MM.1S (cell line): ENCODE measurements at regions not wholly inside any gene's neighbourhood (a gene's known extent, or its start where the extent isn't known, plus 50 kb on each side); places are given as distances from the start of the nearest gene placed in this dataset.

Experiments used
- EZH2 ChIP-seq: fragments of 300-600 bp; sonication (generic); optimal IDR thresholded peaks from 2 replicates; pipeline ENCODE3; 2017; ENCODE audit warnings: low read depth, mild to moderate bottlenecking, antibody characterized with exemption, low read length, mixed read lengths
- EZH2phosphoT487 ChIP-seq: fragments of 300-600 bp; sonication (generic); IDR thresholded peaks from 2 replicates; pipeline ENCODE4 v1.6.1; 2018; ENCODE audit warnings: antibody characterized with exemption, low read length
- TF ChIP-seq, protein P1 (sequence below): fragments of 300-600 bp; sonication (generic); IDR thresholded peaks from 2 replicates; pipeline ENCODE4 v1.5.1; 2016; ENCODE audit warnings: antibody characterized with exemption, low read length, mixed read lengths

DNA sequence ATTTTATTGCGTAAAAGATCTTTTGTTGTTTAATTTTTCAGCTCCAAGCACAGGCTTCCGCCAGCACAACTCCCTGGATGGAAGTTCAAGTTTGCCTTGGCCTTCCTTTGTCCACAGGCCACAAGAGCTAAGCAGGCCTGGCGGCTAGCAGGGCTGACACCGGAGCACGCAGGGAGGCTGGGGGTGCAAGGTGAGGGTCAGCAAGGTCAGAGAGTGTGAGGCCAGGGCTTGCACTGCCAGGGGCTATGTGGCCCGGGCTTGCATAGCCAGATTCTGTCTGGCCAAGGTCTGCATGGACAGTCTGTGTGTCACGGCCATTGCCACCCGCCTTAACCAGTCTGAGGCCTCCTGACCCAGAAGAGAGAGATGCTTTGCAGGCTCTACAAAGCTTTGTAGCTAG, 123.9 kb downstream of the BCOR start:
- TF ChIP-seq, protein P1, sequence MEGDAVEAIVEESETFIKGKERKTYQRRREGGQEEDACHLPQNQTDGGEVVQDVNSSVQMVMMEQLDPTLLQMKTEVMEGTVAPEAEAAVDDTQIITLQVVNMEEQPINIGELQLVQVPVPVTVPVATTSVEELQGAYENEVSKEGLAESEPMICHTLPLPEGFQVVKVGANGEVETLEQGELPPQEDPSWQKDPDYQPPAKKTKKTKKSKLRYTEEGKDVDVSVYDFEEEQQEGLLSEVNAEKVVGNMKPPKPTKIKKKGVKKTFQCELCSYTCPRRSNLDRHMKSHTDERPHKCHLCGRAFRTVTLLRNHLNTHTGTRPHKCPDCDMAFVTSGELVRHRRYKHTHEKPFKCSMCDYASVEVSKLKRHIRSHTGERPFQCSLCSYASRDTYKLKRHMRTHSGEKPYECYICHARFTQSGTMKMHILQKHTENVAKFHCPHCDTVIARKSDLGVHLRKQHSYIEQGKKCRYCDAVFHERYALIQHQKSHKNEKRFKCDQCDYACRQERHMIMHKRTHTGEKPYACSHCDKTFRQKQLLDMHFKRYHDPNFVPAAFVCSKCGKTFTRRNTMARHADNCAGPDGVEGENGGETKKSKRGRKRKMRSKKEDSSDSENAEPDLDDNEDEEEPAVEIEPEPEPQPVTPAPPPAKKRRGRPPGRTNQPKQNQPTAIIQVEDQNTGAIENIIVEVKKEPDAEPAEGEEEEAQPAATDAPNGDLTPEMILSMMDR, result no peak
- no peak for TF ChIP-seq EZH2
- no peak for TF ChIP-seq EZH2phosphoT487
